ENCODE measurements at regions not wholly inside any gene's neighbourhood (a gene's known extent, or its start where the extent isn't known, plus 50 kb on each side); places are given as distances from the start of the nearest gene placed in this dataset.
A peak's percentile ranks its signal among the peaks of the same experiment; 100 is the strongest.

DNA sequence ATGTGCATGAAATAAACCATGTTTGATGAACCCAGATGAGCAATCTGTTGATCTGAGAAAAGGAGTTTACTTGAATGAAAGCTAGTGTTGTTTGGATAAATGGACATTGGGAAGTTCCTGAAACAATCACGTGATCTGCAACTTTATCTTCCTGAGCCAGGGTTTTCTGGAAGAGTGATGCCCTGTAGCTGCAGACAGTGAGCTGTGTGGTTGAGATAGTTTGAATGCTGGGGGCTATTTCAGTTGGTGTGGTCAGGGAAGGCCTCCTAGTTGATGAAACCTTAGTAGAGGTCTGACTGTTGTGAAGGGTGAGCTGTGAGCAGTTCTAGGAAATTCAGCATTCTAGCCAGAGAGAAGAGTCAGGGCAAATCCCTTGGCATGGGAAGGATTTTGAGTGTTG, 643.7 kb downstream of the UTRN start:
- no peak for TF ChIP-seq CTCF (IDR thresholded peaks at IDR 0.05)
- no peaks in the 10 kb centered on the region for H3K27me3 ChIP-seq
- intact Hi-C loops (cut with DNase I; ENCODE audit: low total_unique reads) = no loop called here
- H3K36me3 ChIP-seq = no peaks in the 10 kb centered on the region
- no peaks in the 10 kb centered on the region for H3K4me1 ChIP-seq
- H3K27ac ChIP-seq = no peak overlapping the region
- H3K9me3 ChIP-seq = no peaks in the 10 kb centered on the region
- H3K4me3 ChIP-seq = no peak overlapping the region
- no peak for DNase-seq

GRCh38 chr6:144929262-144929661, 644.1 kb downstream of the UTRN start:
- intact Hi-C loops (cut with DNase I; ENCODE audit: low total_unique reads) = no loop called here
- Histone ChIP-seq H3K9me3 (no peaks in the 10 kb centered on the region), H3K4me3 (no peak overlapping the region), H3K36me3 (no peaks in the 10 kb centered on the region), H3K4me1 (no peaks in the 10 kb centered on the region), H3K27ac (no peak overlapping the region), H3K27me3 (no peaks in the 10 kb centered on the region)
- TF ChIP-seq CTCF (IDR thresholded peaks at IDR 0.05) = no peak
- DNase-seq = no peak

- H3K27me3 ChIP-seq = no peaks in the 10 kb centered on the region
- H3K36me3 ChIP-seq = no peaks in the 10 kb centered on the region
- no peaks in the 10 kb centered on the region for H3K4me1 ChIP-seq
- H3K4me3 ChIP-seq = no peak overlapping the region
- TF ChIP-seq CTCF (IDR thresholded peaks at IDR 0.05) = peak; percentile 19 to 42
- H3K27ac ChIP-seq = no peak overlapping the region
- H3K9me3 ChIP-seq = peaks cover 0 to 4% (median 0%) of the 10 kb centered on the region in 3 donors
- intact Hi-C loops (cut with DNase I; ENCODE audit: low total_unique reads) = no loop called here
- DNase-seq = no peak
Measured at GRCh38 chr6:144931172-144932035, 646.3 kb downstream of the UTRN start.

- H3K36me3 ChIP-seq = no peaks in the 10 kb centered on the region
- intact Hi-C loops (cut with DNase I; ENCODE audit: low total_unique reads) = no loop called here
- H3K4me3 ChIP-seq = no peak overlapping the region
- peaks cover 0 to 4% (median 0%) of the 10 kb centered on the region in 3 donors for H3K9me3 ChIP-seq
- H3K27ac ChIP-seq = no peak overlapping the region
- DNase-seq = no peak
- no peaks in the 10 kb centered on the region for H3K4me1 ChIP-seq
- H3K27me3 ChIP-seq = no peaks in the 10 kb centered on the region
- TF ChIP-seq CTCF (IDR thresholded peaks at IDR 0.05) = no peak
Measured at GRCh38 chr6:144932621-144933020, 647.5 kb downstream of the UTRN start.

DNA sequence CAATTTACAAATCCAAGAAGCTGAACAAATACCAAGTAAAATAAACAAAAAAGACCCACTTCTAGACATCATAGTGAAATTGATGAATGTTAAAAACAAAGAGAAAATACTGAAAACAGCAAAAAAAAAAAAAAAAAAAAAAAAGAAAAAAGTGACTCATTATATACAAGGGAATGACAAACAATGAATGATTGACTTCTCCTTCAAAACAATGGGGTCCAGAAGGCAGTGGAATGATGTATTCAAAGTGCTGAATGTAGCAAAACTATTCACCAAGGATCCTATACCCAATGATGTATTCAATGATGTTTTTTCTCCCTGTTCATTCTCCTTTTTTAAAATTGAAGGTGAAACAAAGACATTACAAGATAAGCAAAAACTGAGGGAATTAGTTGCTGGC, 650.0 kb downstream of the UTRN start:
- no peak for TF ChIP-seq CTCF (IDR thresholded peaks at IDR 0.05)
- H3K4me3 ChIP-seq = no peak overlapping the region
- DNase-seq = no peak
- no peaks in the 10 kb centered on the region for H3K4me1 ChIP-seq
- peaks cover 0 to 4% (median 0%) of the 10 kb centered on the region in 3 donors for H3K9me3 ChIP-seq
- intact Hi-C loops (cut with DNase I; ENCODE audit: low total_unique reads) = no loop called here
- no peak overlapping the region for H3K27ac ChIP-seq
- H3K36me3 ChIP-seq = no peaks in the 10 kb centered on the region
- H3K27me3 ChIP-seq = no peaks in the 10 kb centered on the region

Data from tibial artery (tissue), 4 donors.